Sigmoid colon (tissue), 6 donors: ENCODE measurements at regions not wholly inside any gene's neighbourhood (a gene's known extent, or its start where the extent isn't known, plus 50 kb on each side); places are given as distances from the start of the nearest gene placed in this dataset.
"Not testable (repeated sequence)": the region's sequence is repeated elsewhere in the genome, so short reads cannot be mapped to it uniquely, and the experiment has no call there.

Experiments
- DNase-seq: peaks from one replicate; pipeline ENCODE4 v3.0.0-alpha.2; 2019
- H3K27ac ChIP-seq, 4 donors: fragments of 200-600 bp; sonication (generic); one replicate each; pipeline ENCODE4 v1.5.1; 2016 to 2019; ENCODE audit warnings: mild to moderate bottlenecking in 1 of 4
- H3K27me3 ChIP-seq, 3 donors: fragments of 200-600 bp; sonication (generic); one replicate each; pipeline ENCODE4 v1.5.1; 2019; ENCODE audit warnings: mild to moderate bottlenecking in 1 of 3
- H3K36me3 ChIP-seq, 4 donors: fragments of 200-600 bp; sonication (generic); one replicate each; pipeline ENCODE4 v1.5.1; 2016 to 2019
- H3K4me1 ChIP-seq, 4 donors: fragments of 200-600 bp; sonication (generic); one replicate each; pipeline ENCODE4 v1.5.1; 2017 to 2019
- H3K4me3 ChIP-seq, 4 donors: fragments of 200-600 bp; sonication (generic); one replicate each; pipeline ENCODE4 v1.5.1; 2017 to 2019; ENCODE audit warnings: mild to moderate bottlenecking in 2 of 4, moderate library complexity in 1 of 4
- H3K9me3 ChIP-seq, 4 donors: fragments of 200-600 bp in 3 of 4; sonication (generic) in 3 of 4; one replicate each; pipeline versions ENCODE4 v1.5.1 to v1.6.1; 2013 to 2019
- CTCF ChIP-seq, 4 experiments: fragments of 450-650 bp in 3 of 4; fragments of 200-600 bp in 1 of 4; IDR thresholded peaks; one replicate each; pipeline ENCODE4 v1.5.1; 2016 to 2019; ENCODE audit warnings: antibody characterized with exemption in 4 of 4, mild to moderate bottlenecking in 3 of 4, moderate library complexity in 2 of 4
- EP300 ChIP-seq, 4 donors: sonication (generic); formaldehyde crosslinking; IDR thresholded peaks; one replicate each; pipeline ENCODE4 v1.6.1; 2017; ENCODE audit warnings: antibody characterized with exemption in 4 of 4
- POLR2A ChIP-seq, 2 donors: fragments of 450-650 bp; IDR thresholded peaks; one replicate each; pipeline ENCODE4 v1.6.1; 2016; ENCODE audit warnings: antibody characterized with exemption in 2 of 2, mild to moderate bottlenecking in 2 of 2, moderate library complexity in 2 of 2
- POLR2AphosphoS5 ChIP-seq, 4 donors: sonication (generic); formaldehyde crosslinking; IDR thresholded peaks; one replicate each; pipeline ENCODE4 v1.6.1; 2017; ENCODE audit warnings: antibody characterized with exemption in 4 of 4
- WGBS, 2 donors: extraction: QIAGEN DNeasy Blood & Tissue Kit; methylation state at CpG; one replicate each; pipeline ENCODE4 v1.1.7; 2013; 5-methylcytosine and 5-hydroxymethylcytosine counted together
- intact Hi-C: fragments of 100-400 bp; cut with DNase I; formaldehyde crosslinking; loops from one replicate; pipeline ENCODE4 v1.15.1; 2023
- donor health status: healthy with polysubstance abuse.
- donor health status: healthy.

- 96 to 97% methylated on average over 6 of the region's 6 CpGs for WGBS, 2 donors
- no peaks in the 10 kb centered on the region for H3K9me3 ChIP-seq
- H3K27ac ChIP-seq, result no peak overlapping the region
- no peaks in the 10 kb centered on the region for H3K36me3 ChIP-seq
- no peak overlapping the region for H3K4me3 ChIP-seq
- TF ChIP-seq EP300 (IDR thresholded peaks at IDR 0.05), result no peak
- no peak for TF ChIP-seq POLR2A (IDR thresholded peaks at IDR 0.05)
- TF ChIP-seq POLR2AphosphoS5 (IDR thresholded peaks at IDR 0.05), result no peak
- TF ChIP-seq CTCF (IDR thresholded peaks at IDR 0.05), result no peak
- H3K4me1 ChIP-seq, result no peaks in the 10 kb centered on the region
- DNase-seq, result no peak
- no peaks in the 10 kb centered on the region for H3K27me3 ChIP-seq
- intact Hi-C loops, result no loop called here
These were observed 94.6 kb upstream of the TERB2 start for GRCh38 chr15:44861917-44862316.

- 24 to 75% methylated on average over 1 of the region's 1 CpG for WGBS, 2 donors
- H3K36me3 ChIP-seq, H3K4me3 ChIP-seq, H3K9me3 ChIP-seq, H3K4me1 ChIP-seq, DNase-seq, intact Hi-C loops, H3K27me3 ChIP-seq, H3K27ac ChIP-seq: not testable (repeated sequence)
These were observed 93.6 kb upstream of the TERB2 start for GRCh38 chr15:44862866-44863265.

GRCh38 chr15:44868100-44868499 is 88.4 kb upstream of the TERB2 start:
- H3K9me3 ChIP-seq, H3K27ac ChIP-seq, H3K36me3 ChIP-seq, intact Hi-C loops, H3K4me1 ChIP-seq, DNase-seq, H3K27me3 ChIP-seq, H3K4me3 ChIP-seq: not testable (repeated sequence)
- 88 to 90% methylated on average over 1 of the region's 1 CpG for WGBS, 2 donors

- H3K9me3 ChIP-seq, intact Hi-C loops, H3K36me3 ChIP-seq, H3K4me1 ChIP-seq, H3K4me3 ChIP-seq, DNase-seq, H3K27me3 ChIP-seq, H3K27ac ChIP-seq: not testable (repeated sequence)
- WGBS, 2 donors, result 90% methylated on average over 4 of the region's 4 CpGs
These were observed 86.4 kb upstream of the TERB2 start for GRCh38 chr15:44870125-44870524.

GRCh38 chr15:44873103-44873502 is 83.4 kb upstream of the TERB2 start:
- Histone ChIP-seq H3K27me3 (no peaks in the 10 kb centered on the region), H3K4me3 (no peak overlapping the region), H3K9me3 (peaks cover 4 to 12% (median 9%) of the 10 kb centered on the region in 4 donors), H3K4me1 (no peaks in the 10 kb centered on the region), H3K27ac (no peak overlapping the region), H3K36me3 (no peaks in the 10 kb centered on the region)
- no peak for DNase-seq
- 89 to 91% methylated on average over 3 of the region's 3 CpGs for WGBS, 2 donors
- intact Hi-C loops, result no loop called here
- TF ChIP-seq POLR2A (IDR thresholded peaks at IDR 0.05), result no peak
- TF ChIP-seq CTCF (IDR thresholded peaks at IDR 0.05), result no peak
- TF ChIP-seq POLR2AphosphoS5 (IDR thresholded peaks at IDR 0.05), result no peak
- no peak for TF ChIP-seq EP300 (IDR thresholded peaks at IDR 0.05)

GRCh38 chr15:44879066-44879465 is 77.4 kb upstream of the TERB2 start:
- TF ChIP-seq CTCF (IDR thresholded peaks at IDR 0.05) (no peak), EP300 (IDR thresholded peaks at IDR 0.05) (no peak), POLR2A (IDR thresholded peaks at IDR 0.05) (no peak), POLR2AphosphoS5 (IDR thresholded peaks at IDR 0.05) (no peak)
- DNase-seq, result no peak
- no peaks in the 10 kb centered on the region for H3K4me1 ChIP-seq
- intact Hi-C loops, result no loop called here
- peaks cover 4 to 12% (median 9%) of the 10 kb centered on the region in 4 donors for H3K9me3 ChIP-seq
- WGBS, 2 donors, result 92 to 93% methylated on average over 3 of the region's 3 CpGs
- H3K36me3 ChIP-seq, result no peaks in the 10 kb centered on the region
- no peak overlapping the region for H3K27ac ChIP-seq
- H3K4me3 ChIP-seq, result no peak overlapping the region
- H3K27me3 ChIP-seq, result no peaks in the 10 kb centered on the region
